GM11168 (cell line): ENCODE measurements at regions not wholly inside any gene's neighbourhood (a gene's known extent, or its start where the extent isn't known, plus 50 kb on each side); places are given as distances from the start of the nearest gene placed in this dataset.

ENCODE experiments used
- in situ Hi-C: fragments of 300-500 bp; cut with MboI; formaldehyde crosslinking; loops from one replicate; pipeline ENCODE4 v1.12.0; 2022; ENCODE audit warnings: low sequenced_read_pairs; ENCODE audit not compliant: unreplicated experiment

DNA sequence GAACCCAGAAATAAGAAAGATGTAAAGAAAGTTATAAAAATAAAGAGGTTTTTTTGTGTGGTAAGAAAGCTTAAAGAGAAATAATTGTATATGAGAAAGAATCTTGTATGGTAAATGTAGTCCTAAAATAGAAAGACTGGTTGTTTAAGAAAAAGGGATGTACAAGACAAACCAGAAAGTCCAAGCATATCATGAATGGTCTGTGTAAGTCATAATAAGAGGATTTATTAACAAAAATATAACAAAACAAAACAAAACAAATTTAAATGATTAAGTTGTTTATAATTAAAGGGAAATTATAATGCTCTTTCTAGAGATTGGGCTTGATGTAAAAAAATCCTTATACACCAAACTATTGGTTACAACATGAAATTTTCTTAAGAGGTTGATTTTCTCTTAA, 590.4 kb upstream of the PTGER4 start:
- in situ Hi-C loops = no loop called here

GRCh38 chr5:40084614-40085013, 595.1 kb upstream of the PTGER4 start:
- in situ Hi-C loops = no loop called here

DNA sequence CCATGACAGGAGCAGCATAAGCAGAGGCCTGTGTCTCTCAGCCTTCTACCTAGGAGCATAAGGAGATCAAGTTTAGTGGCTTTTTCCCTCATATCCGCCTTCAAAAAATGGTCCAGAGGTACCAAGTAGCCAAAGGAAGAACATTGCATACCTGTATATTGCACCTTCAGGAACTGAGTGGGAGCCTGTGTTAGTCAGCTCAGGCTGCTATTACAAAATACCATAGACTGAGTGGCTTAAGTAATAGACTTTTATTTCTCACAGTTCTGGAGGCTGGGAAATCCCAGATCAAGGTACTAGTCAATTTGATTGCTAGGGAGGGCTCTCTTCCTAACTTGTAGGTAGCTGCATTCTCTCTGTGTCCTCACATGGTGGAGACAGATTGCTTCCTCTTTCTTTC, 597.4 kb upstream of the PTGER4 start:
- in situ Hi-C loops = no loop called here

GRCh38 chr5:40080191-40080590, 599.5 kb upstream of the PTGER4 start:
- in situ Hi-C loops = no loop called here

DNA sequence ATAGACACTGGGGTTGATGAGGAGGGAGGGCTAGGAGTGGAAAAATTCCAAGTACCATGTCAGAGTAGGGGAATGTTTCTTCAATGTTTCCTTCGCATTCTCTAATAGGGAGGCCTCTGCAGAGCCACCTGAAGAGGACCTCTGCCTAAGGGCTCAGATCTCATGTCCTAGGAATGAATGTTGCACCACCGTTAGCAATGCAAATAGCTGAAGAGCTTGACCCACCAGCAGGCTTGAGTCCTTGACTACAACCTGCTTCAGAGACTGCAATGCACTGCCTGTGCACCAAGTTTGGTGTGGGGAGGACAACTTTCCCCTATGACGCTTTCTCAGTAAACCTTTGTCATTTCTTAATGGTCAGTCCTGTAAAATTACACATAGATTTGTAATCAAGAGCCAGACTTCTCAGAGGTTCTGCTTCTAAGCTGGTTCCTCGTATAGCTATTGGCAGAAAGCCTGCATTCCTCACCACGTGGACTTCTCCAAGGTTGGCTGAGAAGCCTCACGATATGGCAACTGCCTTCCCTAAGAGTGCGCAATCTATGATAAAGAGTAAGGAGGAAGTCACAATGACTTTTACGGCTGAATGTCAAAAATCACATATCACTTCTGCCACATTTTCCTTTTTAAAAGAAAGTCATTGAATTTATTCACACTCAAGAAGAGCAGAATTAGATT, 600.7 kb upstream of the PTGER4 start:
- in situ Hi-C loops = no loop called here

- in situ Hi-C loops = no loop called here
Observed at GRCh38 chr5:40074826-40075225, 604.9 kb upstream of the PTGER4 start.

DNA sequence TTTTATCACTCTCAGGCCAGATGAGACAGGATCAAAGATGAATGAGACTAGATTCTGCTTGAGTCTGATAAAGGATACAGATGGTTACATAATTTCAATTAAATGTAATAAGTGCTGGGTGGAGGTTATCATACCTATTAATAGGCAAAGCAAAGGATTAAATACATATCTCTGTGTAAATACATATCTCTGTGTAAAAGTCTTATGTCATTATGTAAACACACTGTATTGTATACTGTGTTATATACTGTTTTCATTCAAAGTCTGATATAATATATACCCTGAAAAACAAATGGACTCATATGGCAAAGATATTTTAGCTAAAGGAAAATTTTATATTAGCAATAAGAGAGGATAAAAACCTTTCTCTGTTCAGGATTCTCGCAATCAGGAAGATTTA, 605.8 kb upstream of the PTGER4 start:
- in situ Hi-C loops = no loop called here

GRCh38 chr5:40071870-40072269, 607.8 kb upstream of the PTGER4 start:
- in situ Hi-C loops = no loop called here

GRCh38 chr5:40066616-40067015, 613.1 kb upstream of the PTGER4 start:
- in situ Hi-C loops = no loop called here

- in situ Hi-C loops = no loop called here
Observed at GRCh38 chr5:40052808-40053207, 626.9 kb upstream of the PTGER4 start.

DNA sequence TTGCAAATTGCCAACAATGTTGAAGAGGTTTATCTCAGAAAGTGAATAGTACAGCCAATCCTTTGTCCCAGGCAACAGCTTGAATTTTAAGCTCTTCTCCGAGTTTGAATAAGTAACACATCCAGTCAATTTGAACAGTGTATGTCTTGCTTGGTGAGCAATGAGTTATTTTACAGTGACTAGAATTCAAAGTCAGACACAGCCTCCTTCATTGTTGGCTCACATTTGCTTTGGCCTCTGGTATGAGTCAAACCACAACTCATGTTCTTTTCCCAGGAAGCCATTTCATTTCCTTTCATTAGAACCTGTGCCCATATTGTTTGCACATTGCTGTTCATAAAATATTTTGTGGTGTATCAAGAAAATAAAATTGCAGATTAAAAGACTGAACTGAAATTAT, 622.0 kb upstream of the DAB2 start:
- in situ Hi-C loops = no loop called here

DNA sequence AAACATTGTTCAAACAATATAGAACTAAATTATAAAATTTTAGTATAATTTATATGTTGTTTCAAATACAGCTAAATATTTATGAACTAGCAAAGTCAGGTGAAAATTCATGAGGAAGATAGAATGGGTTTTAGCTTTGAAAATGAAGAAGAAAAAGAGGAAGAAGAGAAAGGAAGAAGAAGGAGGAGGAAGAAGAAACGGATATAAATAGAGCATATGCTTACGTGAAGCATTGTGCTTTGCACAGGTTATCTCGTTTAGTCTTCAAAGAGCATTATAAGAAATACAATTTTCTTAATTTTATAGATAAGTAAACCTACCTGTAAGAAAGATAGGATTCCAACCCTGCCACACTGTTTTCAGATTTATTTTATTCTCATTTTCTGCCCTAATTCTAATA, 620.6 kb upstream of the DAB2 start:
- in situ Hi-C loops = no loop called here

DNA sequence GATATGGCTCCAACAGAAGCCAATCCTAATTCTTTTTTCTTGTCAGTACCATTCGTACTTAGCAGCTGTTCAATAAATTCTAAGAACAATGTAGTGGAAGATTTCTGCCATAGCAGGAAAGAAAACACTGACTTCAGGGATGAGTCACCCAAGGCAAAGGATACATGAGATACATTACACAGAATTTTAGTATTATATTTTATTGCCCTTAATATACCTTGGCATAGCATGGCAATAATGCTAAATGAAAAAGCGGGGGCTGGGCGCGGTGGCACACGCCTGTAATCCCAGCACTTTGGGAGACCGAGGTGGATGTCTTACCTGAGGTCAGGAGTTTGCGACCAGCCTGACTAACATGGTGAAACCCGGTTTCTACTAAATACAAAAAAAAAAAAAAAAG, 619.1 kb upstream of the DAB2 start:
- in situ Hi-C loops = no loop called here

DNA sequence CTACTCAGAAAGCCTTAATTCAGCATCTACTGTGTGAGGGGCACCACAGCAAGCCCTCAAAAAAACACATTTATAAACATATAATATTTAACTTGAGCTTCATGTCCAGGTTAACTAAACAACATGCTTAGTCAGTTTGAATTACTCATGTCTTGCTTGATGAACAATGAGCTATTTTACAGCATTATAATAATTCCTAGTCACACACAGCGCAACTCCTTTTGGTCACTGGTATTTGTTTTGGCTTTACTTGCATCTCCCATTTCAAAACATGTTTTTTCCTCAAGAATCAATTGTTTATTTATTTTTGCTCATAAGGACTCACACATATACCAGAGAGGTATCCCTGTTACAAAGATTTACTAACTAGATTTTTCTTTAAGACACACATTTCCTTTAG, 616.7 kb upstream of the DAB2 start:
- in situ Hi-C loops = no loop called here

- in situ Hi-C loops = no loop called here
Observed at GRCh38 chr5:40037713-40038112, 612.9 kb upstream of the DAB2 start.

DNA sequence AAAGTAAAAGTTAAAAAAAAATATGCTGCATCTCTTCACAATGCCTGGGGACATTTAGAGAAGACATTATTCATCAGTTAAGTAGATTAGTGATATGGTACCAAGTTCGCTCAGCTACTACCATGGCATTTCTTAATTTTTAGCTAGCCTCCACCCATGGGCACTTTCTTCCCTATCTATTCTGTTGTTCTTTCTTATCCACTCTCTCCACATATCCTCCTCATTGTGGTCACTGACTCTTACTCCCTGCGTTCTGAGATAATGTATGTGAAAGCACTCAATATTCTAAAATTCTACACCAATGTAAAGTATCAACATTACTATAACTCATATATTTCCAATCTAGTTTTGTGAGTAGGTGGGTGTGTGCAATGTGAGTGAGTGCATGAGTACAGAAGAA, 609.7 kb upstream of the DAB2 start:
- in situ Hi-C loops = no loop called here

GRCh38 chr5:40033411-40033810, 608.6 kb upstream of the DAB2 start:
- in situ Hi-C loops = no loop called here

DNA sequence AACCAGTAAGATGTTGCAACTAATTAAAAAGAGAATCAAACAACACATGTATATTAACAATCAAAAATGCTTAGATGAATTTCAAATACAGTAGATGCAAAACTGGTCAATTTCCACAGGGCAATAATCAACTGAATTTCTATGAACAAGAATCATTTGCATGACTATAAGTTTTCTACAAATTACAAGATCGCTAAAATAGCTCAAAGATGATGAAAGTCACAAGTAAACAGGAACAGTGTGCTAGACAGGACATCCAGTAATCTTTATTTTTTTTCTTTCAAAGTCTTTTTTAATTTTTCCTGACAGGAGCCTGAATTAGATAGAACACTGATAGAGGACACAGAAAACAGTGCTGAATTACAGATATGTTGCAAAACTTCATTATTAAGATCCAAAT, 608.2 kb upstream of the DAB2 start:
- in situ Hi-C loops = no loop called here

GRCh38 chr5:40030661-40031060, 605.9 kb upstream of the DAB2 start:
- in situ Hi-C loops = no loop called here

DNA sequence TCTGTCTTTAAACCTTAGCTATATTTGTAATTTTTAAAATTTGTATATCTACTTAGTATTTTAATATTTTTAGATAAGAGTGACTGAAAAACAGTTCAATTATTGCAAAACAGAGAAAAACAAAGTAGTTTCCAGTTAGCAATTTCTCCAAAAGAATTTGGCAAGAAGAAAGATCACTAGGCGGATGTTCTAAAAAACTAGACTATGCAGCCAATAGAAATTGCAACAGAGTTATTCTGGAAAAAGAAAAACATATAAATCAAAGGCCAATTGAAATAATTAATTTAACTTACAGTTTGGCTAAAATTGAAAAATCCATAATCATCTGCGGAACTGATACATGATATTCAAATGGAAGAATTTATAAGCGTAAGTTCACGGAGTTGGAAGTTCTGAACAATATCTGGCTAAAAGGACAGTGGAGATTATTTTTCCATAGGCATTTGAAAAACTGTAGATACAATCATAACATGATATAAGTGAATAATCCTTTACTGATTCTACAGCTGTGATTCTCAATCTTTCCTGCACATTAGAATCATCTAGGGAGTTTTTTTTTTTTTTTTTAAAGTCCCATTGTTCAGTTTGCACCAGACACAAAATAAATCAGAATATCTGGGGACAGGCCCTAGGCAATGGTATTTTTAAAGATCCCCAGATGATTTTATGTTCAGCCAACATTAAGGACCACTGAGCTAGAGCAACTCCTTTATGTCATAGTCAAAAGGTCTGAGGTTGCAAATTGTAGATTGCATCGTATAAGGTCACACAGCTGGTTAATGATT, 605.1 kb upstream of the DAB2 start:
- in situ Hi-C loops = no loop called here

GRCh38 chr5:40027400-40027799, 602.6 kb upstream of the DAB2 start:
- in situ Hi-C loops = no loop called here

GRCh38 chr5:40025586-40025985, 600.8 kb upstream of the DAB2 start:
- in situ Hi-C loops = no loop called here
